B cell (primary cell): ENCODE measurements at regions not wholly inside any gene's neighbourhood (a gene's known extent, or its start where the extent isn't known, plus 50 kb on each side); places are given as distances from the start of the nearest gene placed in this dataset.

Source experiments
- EZH2 ChIP-seq: IDR thresholded peaks from 2 replicates; pipeline ENCODE4 v1.6.1; 2012; ENCODE audit warnings: borderline replicate concordance, low read depth, mild to moderate bottlenecking, moderate library complexity, low read length; ENCODE audit not compliant: insufficient read depth, poor library complexity, severe bottlenecking
- TF ChIP-seq, protein P1 (sequence below): fragments of 200-600 bp; IDR thresholded peaks from one replicate; pipeline ENCODE4 v1.8.0; 2022; ENCODE audit warnings: antibody characterized with exemption, mild to moderate bottlenecking

DNA sequence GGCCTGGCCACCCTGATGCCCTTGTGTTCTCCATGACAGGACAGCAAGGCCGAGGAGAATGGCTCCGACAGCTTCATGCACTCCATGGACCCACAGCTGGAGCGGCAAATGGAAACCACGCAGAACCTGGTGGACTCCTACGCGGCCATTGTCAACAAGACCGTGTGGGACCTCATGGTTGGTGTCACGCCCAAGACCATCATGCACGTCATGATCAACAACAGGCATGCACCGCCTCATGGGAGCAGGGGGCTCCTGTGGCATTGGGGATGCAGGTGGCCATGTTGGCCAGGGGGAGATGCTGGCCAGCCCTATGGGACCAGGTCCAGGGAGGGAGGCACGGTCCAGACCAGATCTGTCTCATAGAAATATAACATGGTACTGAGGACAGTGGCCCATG lies 62.9 kb downstream of the GOLGA8B start:
- TF ChIP-seq EZH2 = no peak
- TF ChIP-seq, protein P1, sequence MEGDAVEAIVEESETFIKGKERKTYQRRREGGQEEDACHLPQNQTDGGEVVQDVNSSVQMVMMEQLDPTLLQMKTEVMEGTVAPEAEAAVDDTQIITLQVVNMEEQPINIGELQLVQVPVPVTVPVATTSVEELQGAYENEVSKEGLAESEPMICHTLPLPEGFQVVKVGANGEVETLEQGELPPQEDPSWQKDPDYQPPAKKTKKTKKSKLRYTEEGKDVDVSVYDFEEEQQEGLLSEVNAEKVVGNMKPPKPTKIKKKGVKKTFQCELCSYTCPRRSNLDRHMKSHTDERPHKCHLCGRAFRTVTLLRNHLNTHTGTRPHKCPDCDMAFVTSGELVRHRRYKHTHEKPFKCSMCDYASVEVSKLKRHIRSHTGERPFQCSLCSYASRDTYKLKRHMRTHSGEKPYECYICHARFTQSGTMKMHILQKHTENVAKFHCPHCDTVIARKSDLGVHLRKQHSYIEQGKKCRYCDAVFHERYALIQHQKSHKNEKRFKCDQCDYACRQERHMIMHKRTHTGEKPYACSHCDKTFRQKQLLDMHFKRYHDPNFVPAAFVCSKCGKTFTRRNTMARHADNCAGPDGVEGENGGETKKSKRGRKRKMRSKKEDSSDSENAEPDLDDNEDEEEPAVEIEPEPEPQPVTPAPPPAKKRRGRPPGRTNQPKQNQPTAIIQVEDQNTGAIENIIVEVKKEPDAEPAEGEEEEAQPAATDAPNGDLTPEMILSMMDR = no peak
